ENCODE measurements at regions not wholly inside any gene's neighbourhood (a gene's known extent, or its start where the extent isn't known, plus 50 kb on each side); places are given as distances from the start of the nearest gene placed in this dataset.
A peak's percentile ranks its signal among the peaks of the same experiment; 100 is the strongest.
"Not testable (repeated sequence)": the region's sequence is repeated elsewhere in the genome, so short reads cannot be mapped to it uniquely, and the experiment has no call there.

DNA sequence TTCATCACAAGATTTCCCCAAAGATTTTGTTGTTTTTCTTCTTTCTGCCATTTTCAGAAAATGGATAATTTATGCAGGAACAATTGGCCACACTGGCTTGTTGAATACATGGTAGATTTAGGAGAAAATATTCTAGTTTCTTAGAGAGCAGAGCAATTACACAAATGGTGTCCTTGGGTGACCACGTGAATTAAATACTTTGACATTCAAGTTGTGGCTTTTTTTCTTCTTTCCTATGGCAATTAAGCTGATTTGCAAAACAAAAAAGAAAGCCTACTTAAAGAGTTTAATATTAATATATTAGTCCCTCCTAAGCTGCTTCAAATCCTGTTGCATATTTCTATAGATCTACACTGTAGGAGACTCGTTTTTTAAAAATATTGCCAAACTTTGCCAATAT is 133.0 kb upstream of the HTR2C start:
- no peak overlapping the region for H3K4me3 ChIP-seq (ENCODE audit: low read length)
- TF ChIP-seq, protein P1, sequence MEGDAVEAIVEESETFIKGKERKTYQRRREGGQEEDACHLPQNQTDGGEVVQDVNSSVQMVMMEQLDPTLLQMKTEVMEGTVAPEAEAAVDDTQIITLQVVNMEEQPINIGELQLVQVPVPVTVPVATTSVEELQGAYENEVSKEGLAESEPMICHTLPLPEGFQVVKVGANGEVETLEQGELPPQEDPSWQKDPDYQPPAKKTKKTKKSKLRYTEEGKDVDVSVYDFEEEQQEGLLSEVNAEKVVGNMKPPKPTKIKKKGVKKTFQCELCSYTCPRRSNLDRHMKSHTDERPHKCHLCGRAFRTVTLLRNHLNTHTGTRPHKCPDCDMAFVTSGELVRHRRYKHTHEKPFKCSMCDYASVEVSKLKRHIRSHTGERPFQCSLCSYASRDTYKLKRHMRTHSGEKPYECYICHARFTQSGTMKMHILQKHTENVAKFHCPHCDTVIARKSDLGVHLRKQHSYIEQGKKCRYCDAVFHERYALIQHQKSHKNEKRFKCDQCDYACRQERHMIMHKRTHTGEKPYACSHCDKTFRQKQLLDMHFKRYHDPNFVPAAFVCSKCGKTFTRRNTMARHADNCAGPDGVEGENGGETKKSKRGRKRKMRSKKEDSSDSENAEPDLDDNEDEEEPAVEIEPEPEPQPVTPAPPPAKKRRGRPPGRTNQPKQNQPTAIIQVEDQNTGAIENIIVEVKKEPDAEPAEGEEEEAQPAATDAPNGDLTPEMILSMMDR (conservative IDR thresholded peaks at IDR 0.05; ENCODE audit: low read depth, low read length): no peak
- no peak for DNase-seq (ENCODE audit: low read depth)

- no peak for DNase-seq (ENCODE audit: low read depth)
- no peak overlapping the region for H3K4me3 ChIP-seq (ENCODE audit: low read length)
- TF ChIP-seq, protein P1 (conservative IDR thresholded peaks at IDR 0.05; ENCODE audit: low read depth, low read length): no peak
Observed at GRCh38 chrX:114451397-114451796, 132.5 kb upstream of the HTR2C start.

DNA sequence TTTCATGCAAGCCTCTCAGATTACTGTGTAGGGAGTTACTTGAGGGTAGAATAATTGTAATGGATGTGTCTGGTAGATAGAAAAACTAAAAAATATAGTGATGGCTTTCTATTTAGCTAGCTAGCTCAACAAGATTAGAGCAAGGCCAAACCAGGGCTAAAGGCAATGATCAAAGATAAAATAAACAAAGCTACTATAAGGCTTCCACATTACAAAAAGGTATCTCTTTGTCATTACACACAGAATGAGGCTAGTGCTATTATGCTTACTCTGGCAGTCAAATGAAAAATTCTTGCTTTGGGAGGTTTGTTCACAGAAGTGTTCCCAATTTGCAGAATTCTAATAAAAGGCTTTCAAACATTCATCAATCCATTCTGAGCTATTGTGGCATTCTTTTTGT is 121.6 kb upstream of the HTR2C start:
- H3K4me3 ChIP-seq (ENCODE audit: low read length): no peak overlapping the region
- TF ChIP-seq, protein P1 (conservative IDR thresholded peaks at IDR 0.05; ENCODE audit: low read depth, low read length): no peak
- no peak for DNase-seq (ENCODE audit: low read depth)

- TF ChIP-seq, protein P1 (conservative IDR thresholded peaks at IDR 0.05; ENCODE audit: low read depth, low read length): no peak
- no peak for DNase-seq (ENCODE audit: low read depth)
- H3K4me3 ChIP-seq (ENCODE audit: low read length): no peak overlapping the region
Observed at GRCh38 chrX:114465689-114466088, 118.2 kb upstream of the HTR2C start.

DNA sequence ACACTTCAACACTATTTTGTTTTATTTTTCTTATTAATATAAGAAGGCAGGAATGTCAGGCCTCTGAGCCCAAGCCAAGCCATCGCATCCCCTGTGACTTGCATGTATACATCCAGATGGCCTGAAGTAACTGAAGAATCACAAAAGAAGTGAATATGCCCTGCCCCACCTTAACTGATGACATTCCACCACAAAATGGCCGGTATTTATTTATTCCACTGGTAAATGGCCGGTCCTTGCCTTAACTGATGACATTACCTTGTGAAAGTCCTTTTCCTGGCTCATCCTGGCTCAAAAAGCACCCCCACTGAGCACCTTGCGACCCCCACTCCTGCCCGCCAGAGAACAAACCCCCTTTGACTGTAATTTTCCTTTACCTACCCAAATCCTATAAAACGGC is 111.9 kb upstream of the HTR2C start:
- not testable (repeated sequence) for DNase-seq (ENCODE audit: low read depth)

GRCh38 chrX:114472788-114473187 is 111.1 kb upstream of the HTR2C start:
- TF ChIP-seq, protein P1 (conservative IDR thresholded peaks at IDR 0.05; ENCODE audit: low read depth, low read length): no peak
- no peak overlapping the region for H3K4me3 ChIP-seq (ENCODE audit: low read length)
- no peak for DNase-seq (ENCODE audit: low read depth)

More for the DNA sequence above, 111.9 kb upstream of the HTR2C start:
- not testable (repeated sequence) for H3K4me3 ChIP-seq (ENCODE audit: low read length)

DNA sequence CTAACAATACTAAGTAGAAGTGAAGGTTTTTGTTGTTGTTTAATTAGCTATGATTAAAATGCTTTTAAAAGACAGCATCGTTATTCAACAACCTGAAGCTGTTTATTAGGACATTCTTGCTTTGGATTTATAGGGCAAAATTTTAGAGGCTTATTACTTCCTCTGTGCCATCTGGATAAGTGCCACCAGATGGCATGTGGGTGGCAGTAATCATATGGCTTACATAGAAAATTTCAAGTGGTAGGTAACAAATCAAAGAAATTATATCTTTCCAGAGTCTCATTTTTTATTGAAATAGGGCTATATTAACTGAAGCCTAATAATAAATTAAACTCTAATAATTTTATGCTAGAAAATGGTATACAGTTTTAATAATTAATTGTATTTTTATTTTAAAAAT is 83.3 kb upstream of the HTR2C start:
- TF ChIP-seq, protein P1 (conservative IDR thresholded peaks at IDR 0.05; ENCODE audit: low read depth, low read length): peak; percentile 35
- no peak overlapping the region for H3K4me3 ChIP-seq (ENCODE audit: low read length)
- no peak for DNase-seq (ENCODE audit: low read depth)

GRCh38 chrX:114508756-114509155 is 75.1 kb upstream of the HTR2C start:
- H3K4me3 ChIP-seq (ENCODE audit: low read length): no peak overlapping the region
- DNase-seq (ENCODE audit: low read depth): no peak
- TF ChIP-seq, protein P1 (conservative IDR thresholded peaks at IDR 0.05; ENCODE audit: low read depth, low read length): no peak
